ENCODE measurements at regions not wholly inside any gene's neighbourhood (a gene's known extent, or its start where the extent isn't known, plus 50 kb on each side); places are given as distances from the start of the nearest gene placed in this dataset.

GRCh38 chr13:109842212-109842920 is 56.0 kb upstream of the IRS2 start:
- H4K5ac ChIP-seq (ENCODE audit: low read length) = no peak overlapping the region
- WGBS (ENCODE audit: extremely low coverage, insufficient coverage, low lambda C conversion rate) = no CpG with 5 or more reads among the region's 6 CpGs
- H2BK15ac ChIP-seq (replicated peaks; ENCODE audit: low read depth) = no peak overlapping the region
- no peak overlapping the region for H3K4ac ChIP-seq (ENCODE audit: low read depth, low read length)
- H3K79me2 ChIP-seq (ENCODE audit: control insufficient read depth, insufficient read depth, low read length) = no peaks in the 10 kb centered on the region
- H2BK5ac ChIP-seq (ENCODE audit: low read length) = no peak overlapping the region
- no peak overlapping the region for H3K27ac ChIP-seq (ENCODE audit: low read depth, low read length)
- DNase-seq = no peak
- no peaks in the 10 kb centered on the region for H3K27me3 ChIP-seq (ENCODE audit: insufficient read depth, low read length, poor library complexity)
- no peak overlapping the region for H2BK120ac ChIP-seq (ENCODE audit: low read depth, low read length)
- no peaks in the 10 kb centered on the region for H3K79me1 ChIP-seq (ENCODE audit: low read length)
- H3K4me3 ChIP-seq (ENCODE audit: low read length) = no peak overlapping the region
- no peak overlapping the region for H3K56ac ChIP-seq (ENCODE audit: low read length)
- no peaks in the 10 kb centered on the region for H3K36me3 ChIP-seq (ENCODE audit: control insufficient read depth, insufficient read depth, low read length)
- H3K18ac ChIP-seq (ENCODE audit: low read length) = no peak overlapping the region
- H2AK5ac ChIP-seq (ENCODE audit: low read length) = no peak overlapping the region
- H3K23ac ChIP-seq (ENCODE audit: low read length) = no peak overlapping the region
- no peak overlapping the region for H4K8ac ChIP-seq (ENCODE audit: low read depth, low read length)
- no peak overlapping the region for H3K4me2 ChIP-seq (ENCODE audit: low read length)
- no peak overlapping the region for H3K9ac ChIP-seq (ENCODE audit: low read length)
- no peaks in the 10 kb centered on the region for H3K4me1 ChIP-seq (ENCODE audit: control insufficient read depth, low read depth, low read length)

GRCh38 chr13:109840893-109841287 is 54.5 kb upstream of the IRS2 start:
- Histone ChIP-seq H2AK5ac (ENCODE audit: low read length) (no peak overlapping the region), H3K23ac (ENCODE audit: low read length) (no peak overlapping the region), H3K79me2 (ENCODE audit: control insufficient read depth, insufficient read depth, low read length) (no peaks in the 10 kb centered on the region), H3K27ac (ENCODE audit: low read depth, low read length) (no peak overlapping the region), H3K36me3 (ENCODE audit: control insufficient read depth, insufficient read depth, low read length) (no peaks in the 10 kb centered on the region), H3K4ac (ENCODE audit: low read depth, low read length) (no peak overlapping the region), H3K4me1 (ENCODE audit: control insufficient read depth, low read depth, low read length) (no peaks in the 10 kb centered on the region), H3K18ac (ENCODE audit: low read length) (no peak overlapping the region), H2BK15ac (replicated peaks; ENCODE audit: low read depth) (no peak overlapping the region), H3K79me1 (ENCODE audit: low read length) (no peaks in the 10 kb centered on the region), H3K9ac (ENCODE audit: low read length) (no peak overlapping the region), H3K27me3 (ENCODE audit: insufficient read depth, low read length, poor library complexity) (no peaks in the 10 kb centered on the region), H3K4me3 (ENCODE audit: low read length) (no peak overlapping the region), H4K5ac (ENCODE audit: low read length) (no peak overlapping the region), H3K4me2 (ENCODE audit: low read length) (no peak overlapping the region), H2BK120ac (ENCODE audit: low read depth, low read length) (no peak overlapping the region), H2BK5ac (ENCODE audit: low read length) (no peak overlapping the region), H3K56ac (ENCODE audit: low read length) (no peak overlapping the region), H4K8ac (ENCODE audit: low read depth, low read length) (no peak overlapping the region)
- DNase-seq = no peak
- WGBS (ENCODE audit: extremely low coverage, insufficient coverage, low lambda C conversion rate) = no CpG with 5 or more reads among the region's 4 CpGs

- Histone ChIP-seq H3K4me1 (ENCODE audit: control insufficient read depth, low read depth, low read length) (no peaks in the 10 kb centered on the region), H3K56ac (ENCODE audit: low read length) (no peak overlapping the region), H3K4me3 (ENCODE audit: low read length) (no peak overlapping the region), H3K23ac (ENCODE audit: low read length) (no peak overlapping the region), H3K18ac (ENCODE audit: low read length) (no peak overlapping the region), H2BK120ac (ENCODE audit: low read depth, low read length) (no peak overlapping the region), H3K79me1 (ENCODE audit: low read length) (no peaks in the 10 kb centered on the region), H4K8ac (ENCODE audit: low read depth, low read length) (no peak overlapping the region), H3K4me2 (ENCODE audit: low read length) (no peak overlapping the region), H3K4ac (ENCODE audit: low read depth, low read length) (no peak overlapping the region), H2BK5ac (ENCODE audit: low read length) (no peak overlapping the region), H3K27ac (ENCODE audit: low read depth, low read length) (no peak overlapping the region), H3K9ac (ENCODE audit: low read length) (no peak overlapping the region), H3K79me2 (ENCODE audit: control insufficient read depth, insufficient read depth, low read length) (no peaks in the 10 kb centered on the region), H4K5ac (ENCODE audit: low read length) (no peak overlapping the region), H3K36me3 (ENCODE audit: control insufficient read depth, insufficient read depth, low read length) (no peaks in the 10 kb centered on the region), H2BK15ac (replicated peaks; ENCODE audit: low read depth) (no peak overlapping the region), H2AK5ac (ENCODE audit: low read length) (no peak overlapping the region), H3K27me3 (ENCODE audit: insufficient read depth, low read length, poor library complexity) (no peaks in the 10 kb centered on the region)
- peak; percentile 40 for DNase-seq
- no CpG with 5 or more reads among the region's 9 CpGs for WGBS (ENCODE audit: extremely low coverage, insufficient coverage, low lambda C conversion rate)
These were observed 54.0 kb upstream of the IRS2 start for GRCh38 chr13:109840201-109840892.

- Histone ChIP-seq H3K4me1 (ENCODE audit: control insufficient read depth, low read depth, low read length) (no peaks in the 10 kb centered on the region), H3K27me3 (ENCODE audit: insufficient read depth, low read length, poor library complexity) (no peaks in the 10 kb centered on the region)
These were observed 50.5 kb upstream of the IRS2 start for GRCh38 chr13:109836629-109837607.

More at GRCh38 chr13:109836629-109837607, 50.5 kb upstream of the IRS2 start:
- Histone ChIP-seq H2AK5ac (ENCODE audit: low read length) (no peak overlapping the region), H3K4me2 (ENCODE audit: low read length) (no peak overlapping the region), H3K4ac (ENCODE audit: low read depth, low read length) (no peak overlapping the region), H3K18ac (ENCODE audit: low read length) (no peak overlapping the region), H3K27ac (ENCODE audit: low read depth, low read length) (no peak overlapping the region), H3K9ac (ENCODE audit: low read length) (no peak overlapping the region), H3K4me3 (ENCODE audit: low read length) (no peak overlapping the region), H2BK5ac (ENCODE audit: low read length) (no peak overlapping the region), H2BK120ac (ENCODE audit: low read depth, low read length) (no peak overlapping the region), H3K79me2 (ENCODE audit: control insufficient read depth, insufficient read depth, low read length) (no peaks in the 10 kb centered on the region), H3K79me1 (ENCODE audit: low read length) (no peaks in the 10 kb centered on the region), H3K36me3 (ENCODE audit: control insufficient read depth, insufficient read depth, low read length) (no peaks in the 10 kb centered on the region), H4K5ac (ENCODE audit: low read length) (no peak overlapping the region), H3K23ac (ENCODE audit: low read length) (no peak overlapping the region), H3K56ac (ENCODE audit: low read length) (no peak overlapping the region), H2BK15ac (replicated peaks; ENCODE audit: low read depth) (no peak overlapping the region), H4K8ac (ENCODE audit: low read depth, low read length) (no peak overlapping the region)
- WGBS (ENCODE audit: extremely low coverage, insufficient coverage, low lambda C conversion rate) = no CpG with 5 or more reads among the region's 12 CpGs
- no peak for DNase-seq
